Islet precursor cell (in vitro differentiated cells): ENCODE measurements at regions not wholly inside any gene's neighbourhood (a gene's known extent, or its start where the extent isn't known, plus 50 kb on each side); places are given as distances from the start of the nearest gene placed in this dataset.
"Not testable (repeated sequence)": the region's sequence is repeated elsewhere in the genome, so short reads cannot be mapped to it uniquely, and the experiment has no call there.

Source experiments
- DNase-seq: peaks from one replicate; pipeline ENCODE4 v3.0.0-alpha.2; 2018

DNA sequence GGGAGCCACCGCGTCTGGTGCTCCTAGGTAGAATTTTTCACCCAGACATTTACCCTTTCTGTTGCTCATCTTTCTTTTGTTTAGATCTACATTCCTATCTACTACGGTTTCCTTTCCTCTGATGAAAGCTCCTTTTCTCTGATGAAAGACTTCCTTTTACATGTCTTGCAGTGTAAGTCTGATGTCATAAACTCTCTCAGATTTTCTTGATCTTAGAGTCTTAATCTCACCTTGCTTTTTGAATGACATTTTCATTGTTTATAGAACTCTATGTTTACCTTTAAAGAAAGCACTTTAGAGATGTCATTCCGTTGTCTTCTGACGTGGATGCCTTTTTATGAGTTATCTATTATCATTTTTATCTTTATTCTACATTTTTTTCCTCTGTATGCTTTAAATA lies 171.8 kb upstream of the MTPN start:
- no peak for DNase-seq

DNA sequence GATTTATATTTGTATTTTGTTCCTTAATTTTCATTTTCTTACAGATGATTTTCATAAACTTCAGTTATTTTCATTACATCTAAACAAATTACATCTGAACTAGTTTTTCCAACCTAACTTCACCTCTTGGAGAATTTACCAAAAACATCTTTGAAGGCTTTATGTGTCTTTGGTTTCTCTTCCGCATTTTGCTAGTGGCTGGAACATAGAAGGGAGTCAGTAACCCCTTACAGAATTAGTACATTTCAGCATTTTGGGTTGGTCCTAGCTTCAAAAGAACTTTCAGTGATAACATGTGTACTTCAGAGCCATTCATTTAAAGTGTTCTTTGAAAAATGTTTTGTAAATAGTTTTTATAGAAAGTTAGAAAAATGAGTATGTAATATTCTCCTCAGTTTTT lies 169.8 kb upstream of the MTPN start:
- DNase-seq: no peak

DNA sequence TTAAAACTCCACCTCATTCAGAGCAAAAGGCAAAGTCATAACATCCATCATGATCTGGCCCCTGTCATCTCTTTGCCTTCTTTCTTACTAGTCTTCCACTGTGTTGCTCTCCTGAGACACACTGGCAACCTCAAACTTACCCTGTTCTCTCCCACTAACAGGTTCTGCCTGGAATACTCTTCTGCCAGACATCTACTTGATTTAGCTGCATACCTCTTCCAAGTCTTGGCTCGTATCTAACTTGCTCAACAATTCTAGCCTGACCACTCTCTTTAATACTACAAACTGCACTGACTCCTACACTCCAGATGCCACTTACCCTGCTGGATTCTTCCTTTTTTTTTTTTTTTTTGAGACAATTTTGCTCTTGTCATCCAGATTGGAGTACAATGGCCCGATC lies 167.0 kb upstream of the MTPN start:
- DNase-seq: no peak

DNA sequence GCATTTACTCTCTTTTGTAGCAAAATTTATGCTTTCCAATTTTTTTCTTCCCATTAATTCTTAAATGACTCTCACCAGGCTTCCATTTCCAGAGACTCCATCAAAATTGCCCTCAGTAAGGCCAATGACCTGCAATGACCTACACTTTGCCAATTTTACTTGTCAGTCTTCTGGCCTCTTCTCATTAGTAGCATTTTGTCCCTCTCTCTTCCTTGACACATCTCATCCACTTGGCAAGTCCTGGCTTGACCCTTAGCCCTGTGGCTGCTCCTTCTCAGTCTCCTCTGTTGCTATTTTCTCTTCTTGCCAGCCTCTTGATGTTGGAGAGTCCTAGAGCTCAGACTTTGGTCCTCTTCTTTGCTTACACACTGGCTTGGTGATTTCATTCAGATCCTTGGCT lies 166.1 kb upstream of the MTPN start:
- DNase-seq: no peak

DNA sequence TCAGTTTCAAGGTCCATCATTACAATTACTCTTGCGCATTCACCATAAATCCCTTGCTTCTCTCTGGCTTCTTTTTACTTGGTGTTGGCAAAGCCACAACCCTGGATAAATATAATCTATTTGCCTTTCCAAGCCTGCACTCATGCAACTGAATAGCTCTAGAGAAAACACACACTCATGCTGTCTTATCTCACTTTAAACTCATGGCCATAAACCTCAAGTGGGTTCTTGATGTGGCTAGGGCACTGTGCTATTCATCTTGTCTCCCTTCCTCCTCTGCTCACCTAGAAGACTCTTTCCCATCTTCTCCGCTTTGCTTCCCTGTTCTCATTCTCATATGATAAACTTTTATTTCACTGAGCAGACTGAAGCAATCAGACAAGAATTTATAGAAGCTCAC lies 165.4 kb upstream of the MTPN start:
- no peak for DNase-seq

DNA sequence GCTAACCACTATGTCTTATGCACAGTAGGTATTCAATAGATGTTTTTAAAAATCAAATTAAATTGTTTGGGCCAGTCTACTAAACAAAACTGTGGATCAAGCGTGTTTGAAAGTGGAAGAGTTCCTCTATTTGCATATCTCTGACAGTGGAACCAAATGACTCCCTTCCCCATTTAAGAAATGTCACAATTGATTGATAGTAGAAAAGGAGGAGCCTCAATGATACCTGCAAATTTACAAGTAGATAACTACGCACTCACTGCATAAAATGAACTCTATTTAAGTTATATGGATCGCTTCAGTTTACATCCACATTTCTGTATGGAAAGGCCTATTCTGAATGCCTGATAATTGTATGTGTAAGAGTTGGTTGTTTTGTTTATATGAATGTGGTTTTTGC lies 163.3 kb upstream of the MTPN start:
- no peak for DNase-seq

DNA sequence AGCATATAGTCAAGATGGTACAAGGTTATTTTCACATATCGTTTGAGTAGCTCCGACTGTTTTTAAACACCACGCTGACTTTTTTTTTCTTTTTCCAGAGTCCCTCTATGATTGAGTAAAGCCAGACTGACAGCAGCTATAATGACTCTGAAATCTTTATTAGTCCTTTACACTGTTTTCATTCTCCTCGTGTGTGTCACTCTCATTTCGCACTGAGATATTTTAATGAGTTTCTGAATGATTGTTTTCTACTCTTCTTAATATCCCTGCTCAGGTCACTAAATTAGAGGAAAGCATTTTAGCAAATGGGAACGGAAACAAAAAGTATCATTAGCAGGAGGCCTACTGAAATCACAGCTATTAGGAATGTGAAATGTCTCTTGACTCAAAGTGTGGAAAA lies 162.3 kb upstream of the MTPN start:
- no peak for DNase-seq

DNA sequence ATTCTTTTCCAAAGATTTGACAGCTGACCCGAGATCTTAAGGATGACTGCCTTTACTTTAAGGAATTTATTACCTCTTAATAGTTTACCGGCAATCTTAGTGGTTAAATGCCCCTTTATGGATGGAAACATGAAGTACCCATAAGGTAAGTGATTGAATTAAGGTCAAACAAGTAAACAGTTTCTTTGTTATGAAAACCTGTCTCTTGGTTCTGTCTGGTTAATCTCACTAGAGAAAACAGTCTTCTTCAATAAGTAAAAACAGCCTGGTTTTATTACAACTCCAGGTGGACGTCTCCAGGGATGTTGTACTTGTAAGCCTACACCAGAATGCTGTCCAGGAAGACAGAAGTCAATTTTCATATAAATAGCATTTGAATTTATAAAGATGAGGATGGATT lies 161.8 kb upstream of the MTPN start:
- DNase-seq: no peak

DNA sequence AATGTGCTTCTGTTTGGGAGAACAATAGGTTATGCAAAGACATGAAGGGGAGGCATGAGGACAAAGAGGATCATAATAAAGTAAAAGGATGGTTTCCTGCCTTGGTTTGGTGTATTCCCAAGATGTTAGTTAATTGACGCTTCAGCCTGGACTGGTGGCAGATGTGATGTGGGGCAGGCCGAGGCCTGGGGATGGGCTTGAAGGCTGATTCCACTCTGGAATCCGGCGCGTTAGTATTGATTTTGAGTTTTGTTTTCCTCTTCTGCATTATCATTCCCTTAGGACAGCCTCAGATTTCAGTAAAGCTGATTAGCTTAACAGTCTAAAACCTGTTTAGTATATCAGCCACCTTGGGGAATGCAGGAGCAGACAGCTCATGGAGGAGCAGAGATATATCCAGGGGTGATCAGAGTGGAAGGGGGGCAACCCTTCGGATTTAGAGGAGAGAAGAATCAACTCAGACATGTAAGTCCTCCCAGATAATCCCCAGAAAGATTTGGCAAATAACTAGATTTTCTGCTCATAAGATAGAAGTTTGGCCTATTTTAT lies 159.8 kb upstream of the MTPN start:
- DNase-seq: no peak

DNA sequence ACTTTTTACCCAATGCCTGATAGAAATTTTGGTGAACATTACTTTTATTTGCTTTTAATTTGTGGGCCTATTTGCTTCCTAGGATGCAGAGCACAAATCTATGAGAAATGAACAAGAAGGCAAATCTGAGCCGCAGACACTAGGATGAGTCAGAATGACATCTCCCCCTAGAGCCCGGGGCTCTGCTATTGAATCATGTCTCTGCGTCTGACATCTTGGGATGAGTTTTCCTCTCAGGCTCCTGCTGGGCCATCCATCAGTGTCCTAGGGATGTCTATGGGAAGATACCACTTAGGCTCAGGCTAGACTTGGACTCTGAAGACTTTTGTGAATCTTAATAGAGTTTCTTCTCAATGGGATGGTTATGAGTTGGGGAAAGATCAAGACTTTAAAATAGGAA lies 157.3 kb upstream of the MTPN start:
- peak; percentile 83 for DNase-seq

DNA sequence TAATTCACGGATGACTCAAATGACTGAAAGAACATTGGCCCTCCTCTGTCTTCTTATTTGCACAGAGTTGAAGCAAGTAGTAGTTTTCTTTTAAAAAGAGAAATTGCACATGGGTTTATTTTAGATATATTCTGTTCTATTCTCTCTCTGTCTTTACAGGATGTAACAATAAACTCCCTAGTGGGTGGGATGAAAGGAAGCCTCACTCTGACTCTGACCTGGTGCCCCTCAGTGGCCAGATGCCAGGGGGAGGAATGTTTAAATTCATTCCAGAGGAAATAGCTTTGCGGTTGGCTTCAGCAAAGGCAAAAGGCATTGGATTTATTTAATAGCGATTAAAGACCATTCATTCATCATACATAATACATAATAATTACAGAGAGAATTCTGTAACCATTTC lies 156.4 kb upstream of the MTPN start:
- no peak for DNase-seq

DNA sequence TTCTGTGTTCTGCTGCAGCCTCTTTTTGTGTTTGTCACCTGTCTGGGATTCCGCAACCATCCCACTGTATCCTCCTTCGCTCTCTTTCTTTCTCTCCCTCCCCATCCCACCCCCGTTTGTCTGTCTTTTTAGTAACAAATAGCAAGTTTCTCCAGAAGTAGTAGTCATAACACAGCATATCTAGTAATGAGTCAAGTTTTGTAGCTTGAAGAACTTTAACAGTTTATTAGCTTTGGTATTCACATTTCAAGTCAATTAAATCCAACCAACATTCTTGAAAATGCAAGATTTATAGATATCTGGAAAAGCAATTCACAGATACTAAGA lies 154.1 kb upstream of the MTPN start:
- no peak for DNase-seq

DNA sequence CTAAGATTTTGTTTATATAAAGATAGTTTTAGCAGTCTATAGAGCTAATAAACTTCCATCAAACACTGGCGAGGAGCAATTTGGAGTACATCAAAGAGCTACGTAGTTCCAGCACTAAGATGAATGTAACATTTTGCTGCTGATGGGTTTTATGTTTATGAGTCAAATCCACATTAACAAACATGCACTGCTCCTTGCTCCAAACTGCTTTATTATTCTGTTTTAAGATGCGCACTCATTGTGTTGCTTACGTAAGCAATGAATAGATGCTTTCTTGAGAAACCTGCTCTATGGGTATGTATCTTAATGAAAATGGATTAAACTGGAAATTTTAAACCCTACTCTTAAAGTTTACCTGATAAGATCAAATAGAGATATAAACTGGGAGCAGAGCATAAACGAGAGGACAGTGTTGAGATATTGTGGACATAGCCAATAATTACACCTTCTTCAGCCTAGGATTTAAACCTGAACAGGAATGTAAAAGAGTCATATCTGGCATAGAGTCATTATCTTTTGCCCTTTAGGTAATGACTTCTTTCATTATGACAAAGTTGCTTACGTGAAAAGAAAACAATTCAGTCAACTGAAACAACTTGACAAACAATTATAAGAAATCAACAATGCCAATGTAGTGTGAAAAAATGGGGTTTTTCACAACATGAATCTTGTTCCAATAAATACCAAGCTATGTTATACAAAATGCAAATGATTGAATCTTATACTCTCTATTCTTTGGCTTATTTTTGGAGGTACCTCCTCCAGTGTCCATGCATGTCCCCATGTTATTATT lies 153.5 kb upstream of the MTPN start:
- no peak for DNase-seq

DNA sequence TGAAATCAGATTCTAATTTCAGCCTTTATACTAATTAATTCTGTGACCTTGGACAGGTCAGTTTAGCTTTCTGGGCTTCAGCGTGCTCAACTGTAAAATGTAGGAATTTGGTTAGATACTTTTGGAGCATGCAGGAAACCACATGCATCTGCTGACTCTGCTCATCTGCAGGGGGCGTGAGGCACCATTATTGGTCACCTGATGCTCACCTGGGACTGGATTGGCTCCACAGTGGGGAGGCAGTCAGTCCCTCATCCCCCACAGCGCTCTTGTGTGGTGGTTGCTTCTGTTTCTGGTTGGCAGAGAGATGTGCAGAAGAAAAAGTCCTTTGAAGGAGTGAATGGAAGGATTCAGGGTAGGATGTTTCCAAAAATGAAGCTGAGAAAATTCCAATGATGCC lies 150.9 kb upstream of the MTPN start:
- no peak for DNase-seq

DNA sequence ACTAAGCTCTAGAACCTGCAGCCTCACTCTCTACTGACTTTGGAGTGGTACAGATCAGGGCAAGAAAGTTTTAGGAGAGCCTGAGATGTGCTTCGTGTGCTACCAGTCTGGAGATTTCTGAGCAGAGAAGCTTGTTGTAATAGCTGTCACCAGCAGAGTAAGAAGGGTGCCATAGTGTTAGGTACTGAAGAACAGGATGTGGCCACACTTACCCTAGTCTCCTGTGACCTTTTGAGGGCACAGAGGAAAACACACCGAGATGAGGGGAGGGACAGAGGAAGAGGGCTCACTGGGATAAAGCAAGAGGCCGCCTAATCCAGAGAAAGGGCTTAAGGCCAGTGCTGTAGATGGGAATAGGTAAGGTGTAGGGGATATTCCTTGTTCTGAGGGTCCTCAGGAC lies 146.2 kb upstream of the MTPN start:
- no peak for DNase-seq

DNA sequence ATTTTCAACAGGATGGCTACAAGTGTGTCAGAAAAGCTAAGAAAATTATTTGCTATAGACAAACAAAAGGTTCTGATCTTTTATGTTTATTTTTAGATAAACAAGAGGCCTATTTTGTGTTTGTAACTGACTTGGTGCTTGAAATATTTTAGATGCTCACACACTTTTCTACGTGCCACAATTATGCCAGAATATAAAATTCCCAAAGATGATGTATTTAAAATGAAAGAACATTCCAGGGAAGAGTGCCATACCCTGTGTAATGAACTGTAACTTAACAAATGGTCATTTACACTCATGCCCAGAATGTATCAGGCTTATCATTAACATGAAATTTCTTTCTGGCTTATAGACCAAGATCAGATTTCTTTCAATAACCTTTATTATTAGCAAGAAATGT lies 144.9 kb upstream of the MTPN start:
- DNase-seq: no peak

DNA sequence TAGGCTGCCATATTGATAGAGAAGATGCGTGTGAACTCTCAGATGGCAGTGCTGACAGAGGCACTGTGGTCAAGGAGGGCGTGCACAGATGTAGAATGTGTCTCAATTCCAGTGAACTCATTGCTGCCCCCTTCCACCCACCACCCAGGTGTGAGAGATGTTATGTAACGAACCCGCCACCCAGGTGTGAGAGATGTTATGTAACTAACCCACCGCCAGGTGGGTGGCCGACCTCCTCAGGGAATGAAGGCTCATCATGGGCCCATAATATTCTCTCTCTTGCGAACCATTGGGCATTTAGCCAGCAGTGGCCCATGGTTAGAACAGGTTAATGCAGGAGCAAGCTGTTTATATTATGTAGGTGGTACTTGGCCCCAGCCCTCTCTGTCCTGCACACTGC lies 140.4 kb upstream of the MTPN start:
- peak; percentile 39 for DNase-seq

DNA sequence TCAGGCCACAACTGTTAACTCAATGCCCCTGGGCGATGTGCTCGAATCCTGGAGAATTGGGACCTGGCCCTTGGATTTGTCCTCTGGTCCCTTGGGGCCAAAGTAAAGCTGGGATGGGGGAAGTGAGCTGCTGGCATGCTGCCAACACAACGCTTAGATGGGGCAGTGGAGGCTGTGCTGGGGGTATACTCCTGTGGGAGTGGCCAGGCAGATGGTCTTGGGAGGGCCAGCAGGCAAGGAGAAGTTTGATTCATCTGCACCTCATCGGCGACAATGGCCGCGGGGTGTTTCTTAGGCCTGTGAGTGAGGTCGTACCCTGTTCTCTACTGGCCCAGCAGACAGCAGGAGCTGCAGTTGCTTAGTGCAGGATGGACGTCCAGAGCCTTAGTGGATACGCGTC lies 139.0 kb upstream of the MTPN start:
- DNase-seq: peak; percentile 46

DNA sequence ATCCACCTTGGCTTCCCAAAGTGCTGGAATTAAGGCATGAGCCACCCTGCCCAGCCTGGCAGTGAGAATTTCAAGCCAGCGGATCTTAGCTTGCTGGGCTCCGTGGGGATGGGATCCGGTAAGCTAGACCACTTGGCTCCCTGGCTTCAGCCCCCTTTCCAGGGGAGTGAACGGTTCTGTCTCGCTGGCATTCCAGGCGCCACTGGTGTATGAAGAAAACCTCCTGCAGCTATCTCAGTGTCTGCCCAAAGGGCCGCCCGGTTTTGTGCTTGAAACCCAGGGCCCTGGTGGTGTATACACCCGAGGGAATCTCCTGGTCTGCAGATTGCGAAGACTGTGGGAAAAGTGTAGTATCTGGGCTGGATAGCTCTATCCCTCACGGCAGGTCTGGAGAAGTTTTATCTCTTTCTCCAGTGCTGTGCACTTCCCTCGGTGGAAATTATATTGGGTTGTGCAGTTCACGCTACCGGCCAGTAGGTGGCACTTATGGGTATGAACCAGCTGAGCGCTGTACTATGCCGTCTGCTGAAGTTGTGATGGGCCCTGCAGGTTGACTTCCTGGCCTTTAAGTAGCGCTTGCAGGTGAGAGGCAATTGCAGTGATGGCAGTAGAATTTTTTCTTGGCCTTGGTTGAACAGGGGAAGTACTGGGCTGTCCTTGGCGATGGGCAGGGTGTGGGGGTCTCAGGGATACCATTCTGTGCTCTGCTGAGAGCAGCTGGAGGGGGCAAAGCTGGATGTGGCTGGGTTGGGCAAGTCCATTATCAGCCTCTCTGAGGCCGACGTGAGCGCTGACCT lies 138.0 kb upstream of the MTPN start:
- DNase-seq: peak; percentile 79

DNA sequence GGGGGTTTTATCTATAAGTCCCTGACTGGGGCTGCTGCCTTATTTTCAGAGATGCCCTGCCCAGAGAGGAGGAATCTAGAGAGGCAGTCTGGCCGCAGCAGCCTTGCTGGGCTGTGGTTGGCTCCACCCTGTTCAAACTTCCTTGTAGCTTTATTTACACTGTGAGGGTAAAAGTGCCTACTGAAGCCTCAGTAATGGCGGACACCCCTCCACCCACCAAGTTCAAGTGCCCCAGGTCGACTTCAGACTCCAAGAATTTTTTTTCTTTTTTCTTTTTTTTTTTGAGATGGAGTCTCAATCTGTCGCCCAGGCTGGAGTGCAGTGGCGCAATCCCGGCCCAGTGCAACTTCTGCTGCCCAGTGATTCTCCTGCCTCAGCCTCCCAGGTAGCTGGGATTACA lies 137.3 kb upstream of the MTPN start:
- not testable (repeated sequence) for DNase-seq

DNA sequence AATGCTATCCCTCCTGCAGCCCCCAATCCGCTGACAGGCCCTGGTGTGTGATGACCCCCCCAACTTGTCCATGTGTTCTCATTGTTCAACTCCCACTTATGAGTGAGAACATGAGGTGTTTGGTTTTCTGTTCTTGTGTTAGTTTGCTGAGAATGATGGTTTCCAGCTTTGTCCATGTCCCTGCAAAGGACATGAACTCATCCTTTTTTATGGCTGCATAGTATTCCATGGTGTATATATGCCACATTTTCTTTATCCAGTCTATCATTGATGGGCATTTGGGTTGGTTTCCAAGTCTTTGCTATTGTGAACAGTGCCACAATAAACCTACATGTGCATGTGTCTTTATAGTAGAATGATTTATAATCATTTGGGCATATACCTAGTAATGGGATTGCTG lies 131.9 kb upstream of the MTPN start:
- DNase-seq: not testable (repeated sequence)

DNA sequence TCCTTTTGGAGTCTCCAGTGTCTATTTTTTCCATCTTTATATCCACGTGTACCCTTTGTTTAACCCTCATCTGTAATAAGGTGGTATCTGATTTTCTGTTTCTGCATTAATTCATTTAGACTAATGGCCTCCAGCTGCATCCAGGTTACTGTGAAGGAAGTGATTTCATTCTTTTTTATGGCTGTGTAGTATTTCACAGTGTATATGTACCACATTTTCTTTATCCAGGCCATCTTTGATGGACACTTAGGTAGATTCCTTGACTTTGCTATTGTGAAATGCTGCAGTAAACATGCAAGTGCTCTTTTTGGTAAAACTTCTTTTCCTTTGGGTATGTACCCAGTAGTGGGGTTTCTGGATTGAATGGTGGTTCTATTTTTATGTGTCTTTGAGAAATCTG lies 128.0 kb upstream of the MTPN start:
- DNase-seq: no peak

DNA sequence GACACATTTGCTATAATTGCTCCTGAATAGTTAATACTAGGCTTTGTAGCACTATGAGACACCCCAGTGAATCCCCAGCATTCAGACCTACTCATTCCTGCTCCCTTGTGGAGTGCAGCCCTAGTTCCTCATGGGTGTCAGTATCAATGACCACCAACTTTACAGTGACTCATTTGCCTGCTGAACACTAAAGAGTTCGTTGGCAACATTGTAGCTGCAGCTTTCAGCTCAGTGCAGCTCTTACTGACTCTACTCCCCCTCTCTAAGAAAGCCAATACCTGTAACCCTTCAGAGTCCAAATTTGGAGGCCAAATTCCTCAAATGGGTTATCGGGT lies 127.1 kb upstream of the MTPN start:
- DNase-seq: no peak

DNA sequence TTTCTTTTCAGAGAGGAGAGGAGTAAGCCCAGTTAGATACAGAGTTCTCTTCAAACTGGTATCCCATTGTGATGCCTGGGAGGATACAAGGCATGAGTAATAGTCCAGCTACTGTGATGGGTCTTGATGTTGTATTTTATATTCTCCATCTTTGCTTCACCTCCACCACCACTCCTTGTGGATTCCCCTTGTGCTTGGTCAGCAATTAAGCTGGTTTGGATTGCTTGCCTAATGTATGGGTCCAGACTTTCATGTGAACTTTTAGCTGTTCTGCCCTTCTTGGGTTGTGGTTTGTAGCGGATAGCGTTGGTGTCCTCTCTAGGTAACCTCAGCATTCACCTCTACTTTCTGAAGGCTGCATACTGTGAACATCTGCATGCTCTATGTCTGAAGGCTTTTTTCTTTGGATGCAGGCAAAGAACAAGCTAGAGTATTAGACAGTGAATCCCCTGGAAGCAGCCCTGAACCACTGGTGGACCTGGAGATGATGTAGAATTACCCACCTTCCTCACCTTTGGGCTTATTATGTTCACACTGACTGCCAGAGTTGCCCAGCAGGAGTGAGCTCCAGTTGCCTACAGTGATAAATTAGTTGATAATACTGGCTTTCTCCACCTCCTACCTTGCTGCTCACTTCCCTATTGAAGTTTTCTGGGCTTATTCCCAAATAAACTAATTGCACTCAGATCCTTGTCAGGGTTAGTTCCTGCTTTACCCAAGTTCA lies 126.5 kb upstream of the MTPN start:
- no peak for DNase-seq
